ENCODE measurements at regions not wholly inside any gene's neighbourhood (a gene's known extent, or its start where the extent isn't known, plus 50 kb on each side); places are given as distances from the start of the nearest gene placed in this dataset.

GRCh38 chr1:188137221-188137620, 1308.5 kb downstream of the PLA2G4A start:
- no peaks in the 10 kb centered on the region for H3K79me2 ChIP-seq (ENCODE audit: insufficient read depth, low read length)
- H3K27ac ChIP-seq (ENCODE audit: low read depth, low read length): no peak overlapping the region
- no peak for TF ChIP-seq CTCF (IDR thresholded peaks at IDR 0.05; ENCODE audit: extremely low read depth, low read depth, low read length)
- no peak overlapping the region for H3K4me2 ChIP-seq (ENCODE audit: insufficient read depth, low read length)
- no peak overlapping the region for H2AFZ ChIP-seq (ENCODE audit: low read length)
- no peak overlapping the region for H3K4me3 ChIP-seq (ENCODE audit: insufficient read depth, low read length)
- H4K20me1 ChIP-seq (ENCODE audit: insufficient read depth, low read length): no peaks in the 10 kb centered on the region
- H3K27me3 ChIP-seq (ENCODE audit: insufficient read depth, low read length): no peaks in the 10 kb centered on the region
- no peaks in the 10 kb centered on the region for H3K9me3 ChIP-seq (ENCODE audit: low read depth, low read length)
- no peaks in the 10 kb centered on the region for H3K4me1 ChIP-seq (ENCODE audit: insufficient read depth, low read length)
- no peak for DNase-seq (ENCODE audit: insufficient read length, low spot score, missing footprints)
- H3K36me3 ChIP-seq (ENCODE audit: insufficient read depth, low read length): no peaks in the 10 kb centered on the region

GRCh38 chr1:188140958-188141357, 1312.2 kb downstream of the PLA2G4A start:
- DNase-seq (ENCODE audit: insufficient read length, low spot score, missing footprints): no peak
- TF ChIP-seq CTCF (IDR thresholded peaks at IDR 0.05; ENCODE audit: extremely low read depth, low read depth, low read length): no peak

DNA sequence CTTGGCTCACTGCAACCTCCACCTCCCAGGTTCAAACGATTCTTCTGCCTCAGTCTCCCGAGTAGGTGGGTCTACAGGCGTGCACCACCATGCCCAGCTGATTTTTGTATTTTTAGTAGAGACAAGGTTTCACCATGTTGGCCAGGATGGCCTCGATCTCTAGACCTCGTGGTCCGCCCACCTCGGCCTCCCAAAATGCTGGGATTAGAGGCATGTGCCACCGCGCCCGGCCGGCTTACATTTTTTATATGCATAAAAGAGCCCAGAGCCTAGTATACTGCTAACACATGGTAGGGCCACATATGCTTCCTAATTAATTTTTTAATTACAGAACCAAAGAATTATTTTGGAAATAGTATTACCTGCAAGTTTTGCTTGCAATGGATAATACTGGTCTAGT, 1325.4 kb downstream of the PLA2G4A start:
- H3K36me3 ChIP-seq (ENCODE audit: insufficient read depth, low read length): no peaks in the 10 kb centered on the region
- no peaks in the 10 kb centered on the region for H3K9me3 ChIP-seq (ENCODE audit: low read depth, low read length)
- H3K27me3 ChIP-seq (ENCODE audit: insufficient read depth, low read length): no peaks in the 10 kb centered on the region
- no peak for TF ChIP-seq CTCF (IDR thresholded peaks at IDR 0.05; ENCODE audit: extremely low read depth, low read depth, low read length)
- H2AFZ ChIP-seq (ENCODE audit: low read length): no peak overlapping the region
- DNase-seq (ENCODE audit: insufficient read length, low spot score, missing footprints): no peak
- no peak overlapping the region for H3K4me3 ChIP-seq (ENCODE audit: insufficient read depth, low read length)
- H3K4me1 ChIP-seq (ENCODE audit: insufficient read depth, low read length): no peaks in the 10 kb centered on the region
- no peaks in the 10 kb centered on the region for H3K79me2 ChIP-seq (ENCODE audit: insufficient read depth, low read length)
- H3K4me2 ChIP-seq (ENCODE audit: insufficient read depth, low read length): no peak overlapping the region
- H4K20me1 ChIP-seq (ENCODE audit: insufficient read depth, low read length): no peaks in the 10 kb centered on the region
- H3K27ac ChIP-seq (ENCODE audit: low read depth, low read length): no peak overlapping the region

More at GRCh38 chr1:188140958-188141357, 1312.2 kb downstream of the PLA2G4A start:
- Histone ChIP-seq H3K9me3 (ENCODE audit: low read depth, low read length) (no peaks in the 10 kb centered on the region), H2AFZ (ENCODE audit: low read length) (no peak overlapping the region), H4K20me1 (ENCODE audit: insufficient read depth, low read length) (no peaks in the 10 kb centered on the region), H3K27me3 (ENCODE audit: insufficient read depth, low read length) (no peaks in the 10 kb centered on the region), H3K4me2 (ENCODE audit: insufficient read depth, low read length) (no peak overlapping the region), H3K36me3 (ENCODE audit: insufficient read depth, low read length) (no peaks in the 10 kb centered on the region), H3K4me1 (ENCODE audit: insufficient read depth, low read length) (no peaks in the 10 kb centered on the region), H3K4me3 (ENCODE audit: insufficient read depth, low read length) (no peak overlapping the region), H3K79me2 (ENCODE audit: insufficient read depth, low read length) (no peaks in the 10 kb centered on the region), H3K27ac (ENCODE audit: low read depth, low read length) (no peak overlapping the region)

DNA sequence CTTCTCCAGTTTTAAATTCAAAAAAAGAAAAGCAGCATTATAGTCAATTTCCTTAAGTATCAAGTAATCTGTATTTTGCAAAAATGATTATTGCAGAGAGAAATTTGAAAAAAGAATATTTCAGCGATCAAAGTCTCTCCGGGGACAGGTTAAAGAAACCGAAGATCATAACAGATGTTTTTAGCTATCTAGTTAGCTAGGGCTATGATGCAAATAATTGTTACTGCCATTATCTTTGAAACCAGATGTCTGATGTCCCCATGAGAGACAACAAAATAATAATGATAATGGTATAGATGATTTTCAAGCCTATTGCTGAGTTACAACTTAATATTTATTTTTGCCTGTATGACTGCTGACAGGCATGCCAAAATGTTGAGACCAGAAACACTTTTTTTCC, 1326.0 kb downstream of the PLA2G4A start:
- no peaks in the 10 kb centered on the region for H3K4me1 ChIP-seq (ENCODE audit: insufficient read depth, low read length)
- H3K9me3 ChIP-seq (ENCODE audit: low read depth, low read length): no peaks in the 10 kb centered on the region
- H3K4me3 ChIP-seq (ENCODE audit: insufficient read depth, low read length): no peak overlapping the region
- no peak overlapping the region for H3K27ac ChIP-seq (ENCODE audit: low read depth, low read length)
- H3K36me3 ChIP-seq (ENCODE audit: insufficient read depth, low read length): no peaks in the 10 kb centered on the region
- H3K79me2 ChIP-seq (ENCODE audit: insufficient read depth, low read length): no peaks in the 10 kb centered on the region
- TF ChIP-seq CTCF (IDR thresholded peaks at IDR 0.05; ENCODE audit: extremely low read depth, low read depth, low read length): no peak
- H3K4me2 ChIP-seq (ENCODE audit: insufficient read depth, low read length): no peak overlapping the region
- no peaks in the 10 kb centered on the region for H3K27me3 ChIP-seq (ENCODE audit: insufficient read depth, low read length)
- no peak for DNase-seq (ENCODE audit: insufficient read length, low spot score, missing footprints)
- H2AFZ ChIP-seq (ENCODE audit: low read length): no peak overlapping the region
- no peaks in the 10 kb centered on the region for H4K20me1 ChIP-seq (ENCODE audit: insufficient read depth, low read length)
